ENCODE measurements at regions not wholly inside any gene's neighbourhood (a gene's known extent, or its start where the extent isn't known, plus 50 kb on each side); places are given as distances from the start of the nearest gene placed in this dataset.

GRCh38 chr2:53438100-53438499 is 329.5 kb upstream of the CHAC2 start:
- TF ChIP-seq ZNF639 (tag by site-specific recombination; IDR thresholded peaks at IDR 0.05) = no peak
- no peak for TF ChIP-seq PATZ1 (tag by site-specific recombination; IDR thresholded peaks at IDR 0.05)
- TF ChIP-seq CTCF (tag by site-specific recombination; IDR thresholded peaks at IDR 0.05) = no peak
- no peak for TF ChIP-seq ZNF157 (tag by site-specific recombination; IDR thresholded peaks at IDR 0.05)
- no peak for TF ChIP-seq PBX3 (CRISPR knock-in tag; IDR thresholded peaks at IDR 0.05)
- no peak for TF ChIP-seq TCF7L2 (IDR thresholded peaks at IDR 0.05; ENCODE audit: borderline replicate concordance, low read depth, low read length)
